Gastroesophageal sphincter (tissue), 3 donors: ENCODE measurements at regions not wholly inside any gene's neighbourhood (a gene's known extent, or its start where the extent isn't known, plus 50 kb on each side); places are given as distances from the start of the nearest gene placed in this dataset.
A peak's percentile ranks its signal among the peaks of the same experiment; 100 is the strongest.

Source experiments
- EP300 ChIP-seq: sonication (generic); formaldehyde crosslinking; IDR thresholded peaks from one replicate; pipeline ENCODE4 v1.6.1; 2017; ENCODE audit warnings: antibody characterized with exemption, mild to moderate bottlenecking
- POLR2A ChIP-seq, 2 donors: fragments of 450-650 bp; IDR thresholded peaks; one replicate each; pipeline ENCODE4 v1.6.1; 2017; ENCODE audit warnings: antibody characterized with exemption in 2 of 2, mild to moderate bottlenecking in 2 of 2, moderate library complexity in 1 of 2
- POLR2AphosphoS5 ChIP-seq: sonication (generic); formaldehyde crosslinking; IDR thresholded peaks from one replicate; pipeline ENCODE4 v1.6.1; 2017; ENCODE audit warnings: antibody characterized with exemption
- TF ChIP-seq, protein P1 (sequence below), 4 experiments: fragments of 200-600 bp in 2 of 4; fragments of 450-650 bp in 2 of 4; sonication (generic) in 1 of 4; IDR thresholded peaks; one replicate each; pipeline ENCODE4 v1.5.1; 2017 to 2019; ENCODE audit warnings: antibody characterized with exemption in 4 of 4, mild to moderate bottlenecking in 2 of 4, moderate library complexity in 2 of 4

DNA sequence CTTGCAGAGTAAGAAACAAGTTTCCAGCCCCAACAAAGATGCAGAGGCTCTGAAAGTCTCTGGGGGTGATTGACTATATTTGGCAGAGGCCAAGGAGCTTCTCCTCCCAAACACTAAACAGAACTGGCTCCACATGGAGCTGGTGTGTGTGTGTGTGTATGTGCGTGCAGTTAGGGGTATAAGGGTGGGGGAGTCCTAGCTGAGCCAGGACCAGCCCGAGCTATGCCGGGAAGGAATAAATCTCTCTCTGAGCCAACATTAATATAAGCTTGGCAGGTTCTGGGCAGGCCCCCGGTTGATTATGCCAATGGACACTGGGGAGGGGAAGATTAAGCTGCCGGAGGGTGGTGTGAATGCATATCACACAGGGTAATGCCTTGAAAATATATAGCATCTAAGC lies 324.2 kb downstream of the MIAT start:
- TF ChIP-seq, protein P1, sequence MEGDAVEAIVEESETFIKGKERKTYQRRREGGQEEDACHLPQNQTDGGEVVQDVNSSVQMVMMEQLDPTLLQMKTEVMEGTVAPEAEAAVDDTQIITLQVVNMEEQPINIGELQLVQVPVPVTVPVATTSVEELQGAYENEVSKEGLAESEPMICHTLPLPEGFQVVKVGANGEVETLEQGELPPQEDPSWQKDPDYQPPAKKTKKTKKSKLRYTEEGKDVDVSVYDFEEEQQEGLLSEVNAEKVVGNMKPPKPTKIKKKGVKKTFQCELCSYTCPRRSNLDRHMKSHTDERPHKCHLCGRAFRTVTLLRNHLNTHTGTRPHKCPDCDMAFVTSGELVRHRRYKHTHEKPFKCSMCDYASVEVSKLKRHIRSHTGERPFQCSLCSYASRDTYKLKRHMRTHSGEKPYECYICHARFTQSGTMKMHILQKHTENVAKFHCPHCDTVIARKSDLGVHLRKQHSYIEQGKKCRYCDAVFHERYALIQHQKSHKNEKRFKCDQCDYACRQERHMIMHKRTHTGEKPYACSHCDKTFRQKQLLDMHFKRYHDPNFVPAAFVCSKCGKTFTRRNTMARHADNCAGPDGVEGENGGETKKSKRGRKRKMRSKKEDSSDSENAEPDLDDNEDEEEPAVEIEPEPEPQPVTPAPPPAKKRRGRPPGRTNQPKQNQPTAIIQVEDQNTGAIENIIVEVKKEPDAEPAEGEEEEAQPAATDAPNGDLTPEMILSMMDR (IDR thresholded peaks at IDR 0.05), result no peak
- TF ChIP-seq POLR2AphosphoS5 (peak; percentile 90), POLR2A (IDR thresholded peaks at IDR 0.05) (no peak), EP300 (no peak)
